IMR-90 (cell line): ENCODE measurements at regions not wholly inside any gene's neighbourhood (a gene's known extent, or its start where the extent isn't known, plus 50 kb on each side); places are given as distances from the start of the nearest gene placed in this dataset.

Source experiments
- BHLHE40 ChIP-seq: fragments of 150-350 bp; IDR thresholded peaks from 2 replicates; pipeline ENCODE4 v1.6.1; 2016; ENCODE audit warnings: mild to moderate bottlenecking, low read depth, low read length
- CEBPB ChIP-seq: IDR thresholded peaks from 2 replicates; pipeline ENCODE4 v1.6.1; 2012; ENCODE audit warnings: low read depth, low read length, improper control_type of control experiment
- CTCF ChIP-seq: conservative IDR thresholded peaks from 2 replicates; pipeline ENCODE4 v1.5.1; 2012; ENCODE audit warnings: mild to moderate bottlenecking, low read depth, low read length, improper control_type of control experiment
- FOS ChIP-seq: fragments of 150-350 bp; IDR thresholded peaks from 2 replicates; pipeline ENCODE4 v1.6.1; 2016; ENCODE audit warnings: low read depth, low read length
- MAZ ChIP-seq: IDR thresholded peaks from 2 replicates; pipeline ENCODE4 v1.6.1; 2012; ENCODE audit warnings: low read depth, mild to moderate bottlenecking, low read length, improper control_type of control experiment, moderate library complexity, borderline replicate concordance
- MXI1 ChIP-seq: IDR thresholded peaks from 2 replicates; pipeline ENCODE4 v1.6.1; 2012; ENCODE audit warnings: low read depth, mild to moderate bottlenecking, low read length, moderate library complexity, borderline replicate concordance
- NFE2L2 ChIP-seq: fragments of 150-350 bp; IDR thresholded peaks from 2 replicates; pipeline ENCODE4 v1.6.1; 2016; ENCODE audit warnings: low read depth, mild to moderate bottlenecking, low read length
- POLR2A ChIP-seq: IDR thresholded peaks from 2 replicates; pipeline ENCODE4 v1.6.1; 2012; ENCODE audit warnings: mild to moderate bottlenecking, low read depth, low read length
- RAD21 ChIP-seq: IDR thresholded peaks from 2 replicates; pipeline ENCODE4 v1.6.1; 2012; ENCODE audit warnings: low read length, improper control_type of control experiment
- RCOR1 ChIP-seq: IDR thresholded peaks from 2 replicates; pipeline ENCODE4 v1.6.1; 2012; ENCODE audit warnings: mild to moderate bottlenecking, low read length, improper control_type of control experiment; ENCODE audit not compliant: insufficient replicate concordance
- SMC3 ChIP-seq: fragments of 150-350 bp; IDR thresholded peaks from 2 replicates; pipeline ENCODE4 v1.6.1; 2016; ENCODE audit warnings: low read depth, mild to moderate bottlenecking, antibody characterized with exemption, low read length, moderate library complexity
- TF ChIP-seq, protein P1 (sequence below): fragments of 150-350 bp; IDR thresholded peaks from 2 replicates; pipeline ENCODE4 v1.6.1; 2017; ENCODE audit warnings: mild to moderate bottlenecking, antibody characterized with exemption, low read length, low read depth

GRCh38 chr13:86510792-86511191, 711.6 kb upstream of the SLITRK6 start:
- TF ChIP-seq CEBPB (no peak), RAD21 (no peak), CTCF (no peak), MAZ (no peak), POLR2A (no peak), SMC3 (no peak), MXI1 (no peak), RCOR1 (no peak), NFE2L2 (no peak), FOS (no peak), BHLHE40 (no peak)
- TF ChIP-seq, protein P1, sequence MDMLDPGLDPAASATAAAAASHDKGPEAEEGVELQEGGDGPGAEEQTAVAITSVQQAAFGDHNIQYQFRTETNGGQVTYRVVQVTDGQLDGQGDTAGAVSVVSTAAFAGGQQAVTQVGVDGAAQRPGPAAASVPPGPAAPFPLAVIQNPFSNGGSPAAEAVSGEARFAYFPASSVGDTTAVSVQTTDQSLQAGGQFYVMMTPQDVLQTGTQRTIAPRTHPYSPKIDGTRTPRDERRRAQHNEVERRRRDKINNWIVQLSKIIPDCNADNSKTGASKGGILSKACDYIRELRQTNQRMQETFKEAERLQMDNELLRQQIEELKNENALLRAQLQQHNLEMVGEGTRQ: no peak
